ENCODE measurements at regions not wholly inside any gene's neighbourhood (a gene's known extent, or its start where the extent isn't known, plus 50 kb on each side); places are given as distances from the start of the nearest gene placed in this dataset.

DNA sequence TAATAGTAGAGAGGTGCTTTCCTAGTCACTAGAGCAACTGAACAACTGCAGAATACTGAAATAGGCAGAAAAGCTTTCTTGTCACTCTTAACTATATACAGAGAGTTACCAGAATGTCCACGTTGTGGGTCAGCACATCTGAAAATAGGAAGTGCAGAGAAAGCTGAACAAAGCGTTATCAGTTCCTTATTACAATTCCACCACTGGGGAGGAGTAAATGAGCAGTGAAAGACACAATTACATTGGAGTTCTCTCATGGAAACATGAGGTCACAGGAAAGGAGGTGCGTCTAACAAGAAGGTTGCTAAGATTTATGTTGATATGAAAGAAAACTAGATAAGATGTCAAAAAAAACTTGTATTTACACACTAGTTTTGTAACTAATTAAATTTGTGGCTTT, 461.9 kb upstream of the COX7C start (continued):
- TF ChIP-seq, protein P1, sequence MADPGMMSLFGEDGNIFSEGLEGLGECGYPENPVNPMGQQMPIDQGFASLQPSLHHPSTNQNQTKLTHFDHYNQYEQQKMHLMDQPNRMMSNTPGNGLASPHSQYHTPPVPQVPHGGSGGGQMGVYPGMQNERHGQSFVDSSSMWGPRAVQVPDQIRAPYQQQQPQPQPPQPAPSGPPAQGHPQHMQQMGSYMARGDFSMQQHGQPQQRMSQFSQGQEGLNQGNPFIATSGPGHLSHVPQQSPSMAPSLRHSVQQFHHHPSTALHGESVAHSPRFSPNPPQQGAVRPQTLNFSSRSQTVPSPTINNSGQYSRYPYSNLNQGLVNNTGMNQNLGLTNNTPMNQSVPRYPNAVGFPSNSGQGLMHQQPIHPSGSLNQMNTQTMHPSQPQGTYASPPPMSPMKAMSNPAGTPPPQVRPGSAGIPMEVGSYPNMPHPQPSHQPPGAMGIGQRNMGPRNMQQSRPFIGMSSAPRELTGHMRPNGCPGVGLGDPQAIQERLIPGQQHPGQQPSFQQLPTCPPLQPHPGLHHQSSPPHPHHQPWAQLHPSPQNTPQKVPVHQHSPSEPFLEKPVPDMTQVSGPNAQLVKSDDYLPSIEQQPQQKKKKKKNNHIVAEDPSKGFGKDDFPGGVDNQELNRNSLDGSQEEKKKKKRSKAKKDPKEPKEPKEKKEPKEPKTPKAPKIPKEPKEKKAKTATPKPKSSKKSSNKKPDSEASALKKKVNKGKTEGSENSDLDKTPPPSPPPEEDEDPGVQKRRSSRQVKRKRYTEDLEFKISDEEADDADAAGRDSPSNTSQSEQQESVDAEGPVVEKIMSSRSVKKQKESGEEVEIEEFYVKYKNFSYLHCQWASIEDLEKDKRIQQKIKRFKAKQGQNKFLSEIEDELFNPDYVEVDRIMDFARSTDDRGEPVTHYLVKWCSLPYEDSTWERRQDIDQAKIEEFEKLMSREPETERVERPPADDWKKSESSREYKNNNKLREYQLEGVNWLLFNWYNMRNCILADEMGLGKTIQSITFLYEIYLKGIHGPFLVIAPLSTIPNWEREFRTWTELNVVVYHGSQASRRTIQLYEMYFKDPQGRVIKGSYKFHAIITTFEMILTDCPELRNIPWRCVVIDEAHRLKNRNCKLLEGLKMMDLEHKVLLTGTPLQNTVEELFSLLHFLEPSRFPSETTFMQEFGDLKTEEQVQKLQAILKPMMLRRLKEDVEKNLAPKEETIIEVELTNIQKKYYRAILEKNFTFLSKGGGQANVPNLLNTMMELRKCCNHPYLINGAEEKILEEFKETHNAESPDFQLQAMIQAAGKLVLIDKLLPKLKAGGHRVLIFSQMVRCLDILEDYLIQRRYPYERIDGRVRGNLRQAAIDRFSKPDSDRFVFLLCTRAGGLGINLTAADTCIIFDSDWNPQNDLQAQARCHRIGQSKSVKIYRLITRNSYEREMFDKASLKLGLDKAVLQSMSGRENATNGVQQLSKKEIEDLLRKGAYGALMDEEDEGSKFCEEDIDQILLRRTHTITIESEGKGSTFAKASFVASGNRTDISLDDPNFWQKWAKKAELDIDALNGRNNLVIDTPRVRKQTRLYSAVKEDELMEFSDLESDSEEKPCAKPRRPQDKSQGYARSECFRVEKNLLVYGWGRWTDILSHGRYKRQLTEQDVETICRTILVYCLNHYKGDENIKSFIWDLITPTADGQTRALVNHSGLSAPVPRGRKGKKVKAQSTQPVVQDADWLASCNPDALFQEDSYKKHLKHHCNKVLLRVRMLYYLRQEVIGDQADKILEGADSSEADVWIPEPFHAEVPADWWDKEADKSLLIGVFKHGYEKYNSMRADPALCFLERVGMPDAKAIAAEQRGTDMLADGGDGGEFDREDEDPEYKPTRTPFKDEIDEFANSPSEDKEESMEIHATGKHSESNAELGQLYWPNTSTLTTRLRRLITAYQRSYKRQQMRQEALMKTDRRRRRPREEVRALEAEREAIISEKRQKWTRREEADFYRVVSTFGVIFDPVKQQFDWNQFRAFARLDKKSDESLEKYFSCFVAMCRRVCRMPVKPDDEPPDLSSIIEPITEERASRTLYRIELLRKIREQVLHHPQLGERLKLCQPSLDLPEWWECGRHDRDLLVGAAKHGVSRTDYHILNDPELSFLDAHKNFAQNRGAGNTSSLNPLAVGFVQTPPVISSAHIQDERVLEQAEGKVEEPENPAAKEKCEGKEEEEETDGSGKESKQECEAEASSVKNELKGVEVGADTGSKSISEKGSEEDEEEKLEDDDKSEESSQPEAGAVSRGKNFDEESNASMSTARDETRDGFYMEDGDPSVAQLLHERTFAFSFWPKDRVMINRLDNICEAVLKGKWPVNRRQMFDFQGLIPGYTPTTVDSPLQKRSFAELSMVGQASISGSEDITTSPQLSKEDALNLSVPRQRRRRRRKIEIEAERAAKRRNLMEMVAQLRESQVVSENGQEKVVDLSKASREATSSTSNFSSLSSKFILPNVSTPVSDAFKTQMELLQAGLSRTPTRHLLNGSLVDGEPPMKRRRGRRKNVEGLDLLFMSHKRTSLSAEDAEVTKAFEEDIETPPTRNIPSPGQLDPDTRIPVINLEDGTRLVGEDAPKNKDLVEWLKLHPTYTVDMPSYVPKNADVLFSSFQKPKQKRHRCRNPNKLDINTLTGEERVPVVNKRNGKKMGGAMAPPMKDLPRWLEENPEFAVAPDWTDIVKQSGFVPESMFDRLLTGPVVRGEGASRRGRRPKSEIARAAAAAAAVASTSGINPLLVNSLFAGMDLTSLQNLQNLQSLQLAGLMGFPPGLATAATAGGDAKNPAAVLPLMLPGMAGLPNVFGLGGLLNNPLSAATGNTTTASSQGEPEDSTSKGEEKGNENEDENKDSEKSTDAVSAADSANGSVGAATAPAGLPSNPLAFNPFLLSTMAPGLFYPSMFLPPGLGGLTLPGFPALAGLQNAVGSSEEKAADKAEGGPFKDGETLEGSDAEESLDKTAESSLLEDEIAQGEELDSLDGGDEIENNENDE (IDR thresholded peaks at IDR 0.05; ENCODE audit: insufficient replicate concordance, low read length), result no peak
- no peak for TF ChIP-seq CTCF (IDR thresholded peaks at IDR 0.05; ENCODE audit: control extremely low read depth in 1 of 3, insufficient read depth in 1 of 3, low read depth in 1 of 3, low read length in 3 of 3)

Measured in H1 (cell line).